Suprapubic skin (tissue), 4 donors: ENCODE measurements at regions not wholly inside any gene's neighbourhood (a gene's known extent, or its start where the extent isn't known, plus 50 kb on each side); places are given as distances from the start of the nearest gene placed in this dataset.
"Not testable (repeated sequence)": the region's sequence is repeated elsewhere in the genome, so short reads cannot be mapped to it uniquely, and the experiment has no call there.

Experiments
- DNase-seq, 2 donors: peaks; one replicate each; pipeline ENCODE4 v3.0.0-alpha.2; 2019; ENCODE audit warnings: low spot score in 2 of 2
- H3K27ac ChIP-seq: fragments of 200-600 bp; sonication (generic); one replicate; pipeline ENCODE4 v1.5.1; 2019
- H3K27me3 ChIP-seq: fragments of 200-600 bp; sonication (generic); one replicate; pipeline ENCODE4 v1.5.1; 2019
- H3K36me3 ChIP-seq: fragments of 200-600 bp; sonication (generic); one replicate; pipeline ENCODE4 v1.5.1; 2019
- H3K4me1 ChIP-seq: fragments of 200-600 bp; sonication (generic); one replicate; pipeline ENCODE4 v1.5.1; 2019
- H3K4me3 ChIP-seq: fragments of 200-600 bp; sonication (generic); one replicate; pipeline ENCODE4 v1.5.1; 2019; ENCODE audit warnings: mild to moderate bottlenecking
- H3K9me3 ChIP-seq: fragments of 200-600 bp; sonication (generic); one replicate; pipeline ENCODE4 v1.5.1; 2019
- CTCF ChIP-seq, 2 donors: fragments of 200-600 bp in 1 of 2; fragments of 450-650 bp in 1 of 2; sonication (generic) in 1 of 2; IDR thresholded peaks; one replicate each; pipeline ENCODE4 v1.5.1; 2016 to 2019; ENCODE audit warnings: antibody characterized with exemption in 2 of 2, mild to moderate bottlenecking in 1 of 2, moderate library complexity in 1 of 2
- EP300 ChIP-seq: sonication (generic); formaldehyde crosslinking; IDR thresholded peaks from one replicate; pipeline ENCODE4 v1.6.1; 2017; ENCODE audit warnings: antibody characterized with exemption
- POLR2A ChIP-seq, 2 donors: fragments of 450-650 bp; IDR thresholded peaks; one replicate each; pipeline ENCODE4 v1.6.1; 2017; ENCODE audit warnings: antibody characterized with exemption in 2 of 2, mild to moderate bottlenecking in 2 of 2, moderate library complexity in 2 of 2
- POLR2AphosphoS5 ChIP-seq, 3 donors: sonication (generic); formaldehyde crosslinking; IDR thresholded peaks; one replicate each; pipeline ENCODE4 v1.6.1; 2017; ENCODE audit warnings: antibody characterized with exemption in 3 of 3
- WGBS: methylation state at CpG from one replicate; pipeline ENCODE4 v1.1.5; 2018; 5-methylcytosine and 5-hydroxymethylcytosine counted together

- 93% methylated on average over 2 of the region's 2 CpGs for WGBS
- no peak for DNase-seq
- Histone ChIP-seq H3K27me3 (no peaks in the 10 kb centered on the region), H3K9me3 (peaks cover 3% of the 10 kb centered on the region), H3K27ac (no peak overlapping the region), H3K4me3 (no peak overlapping the region), H3K4me1 (no peaks in the 10 kb centered on the region), H3K36me3 (no peaks in the 10 kb centered on the region)
- TF ChIP-seq EP300 (no peak), POLR2A (IDR thresholded peaks at IDR 0.05) (no peak), POLR2AphosphoS5 (IDR thresholded peaks at IDR 0.05) (no peak), CTCF (IDR thresholded peaks at IDR 0.05) (no peak)
These were observed 881.2 kb upstream of the ATXN8OS start for GRCh38 chr13:69226427-69226826.

GRCh38 chr13:69221633-69222498 is 885.8 kb upstream of the ATXN8OS start:
- not testable (repeated sequence) for H3K4me3 ChIP-seq, H3K27me3 ChIP-seq, H3K36me3 ChIP-seq, H3K27ac ChIP-seq, H3K9me3 ChIP-seq, DNase-seq, H3K4me1 ChIP-seq
- 95% methylated on average over 22 of the region's 22 CpGs for WGBS

GRCh38 chr13:69213396-69213795 is 894.2 kb upstream of the ATXN8OS start:
- Histone ChIP-seq H3K4me1 (no peaks in the 10 kb centered on the region), H3K36me3 (no peaks in the 10 kb centered on the region), H3K27ac (no peak overlapping the region), H3K27me3 (no peaks in the 10 kb centered on the region), H3K4me3 (no peak overlapping the region), H3K9me3 (no peaks in the 10 kb centered on the region)
- DNase-seq, result no peak
- TF ChIP-seq CTCF (IDR thresholded peaks at IDR 0.05), result no peak
- no peak for TF ChIP-seq EP300
- no peak for TF ChIP-seq POLR2A (IDR thresholded peaks at IDR 0.05)
- no peak for TF ChIP-seq POLR2AphosphoS5 (IDR thresholded peaks at IDR 0.05)
- 30% methylated on average over 4 of the region's 4 CpGs for WGBS

GRCh38 chr13:69204620-69205019 is 903.0 kb upstream of the ATXN8OS start:
- no peak overlapping the region for H3K4me3 ChIP-seq
- H3K27ac ChIP-seq, result no peak overlapping the region
- WGBS, result 52% methylated on average over 2 of the region's 2 CpGs
- no peak for DNase-seq
- H3K9me3 ChIP-seq, result no peaks in the 10 kb centered on the region
- H3K36me3 ChIP-seq, result no peaks in the 10 kb centered on the region
- TF ChIP-seq EP300, result no peak
- no peak for TF ChIP-seq CTCF (IDR thresholded peaks at IDR 0.05)
- TF ChIP-seq POLR2AphosphoS5 (IDR thresholded peaks at IDR 0.05), result no peak
- no peak for TF ChIP-seq POLR2A (IDR thresholded peaks at IDR 0.05)
- no peaks in the 10 kb centered on the region for H3K4me1 ChIP-seq
- H3K27me3 ChIP-seq, result no peaks in the 10 kb centered on the region

GRCh38 chr13:69202996-69203395 is 904.6 kb upstream of the ATXN8OS start:
- Histone ChIP-seq H3K4me1 (no peaks in the 10 kb centered on the region), H3K27ac (no peak overlapping the region), H3K27me3 (no peaks in the 10 kb centered on the region), H3K4me3 (no peak overlapping the region), H3K36me3 (no peaks in the 10 kb centered on the region), H3K9me3 (no peaks in the 10 kb centered on the region)
- no peak for DNase-seq
- 66% methylated on average over 1 of the region's 1 CpG for WGBS
- TF ChIP-seq POLR2AphosphoS5 (IDR thresholded peaks at IDR 0.05) (no peak), EP300 (no peak), CTCF (IDR thresholded peaks at IDR 0.05) (no peak), POLR2A (IDR thresholded peaks at IDR 0.05) (no peak)
